ENCODE measurements at regions not wholly inside any gene's neighbourhood (a gene's known extent, or its start where the extent isn't known, plus 50 kb on each side); places are given as distances from the start of the nearest gene placed in this dataset.

- TF ChIP-seq ZNF549 (tag by site-specific recombination; IDR thresholded peaks at IDR 0.05) (no peak), CTCF (tag by site-specific recombination; IDR thresholded peaks at IDR 0.05) (no peak), SCRT1 (tag by site-specific recombination; IDR thresholded peaks at IDR 0.05; ENCODE audit: borderline replicate concordance) (no peak), SETDB1 (IDR thresholded peaks at IDR 0.05; ENCODE audit: insufficient read length, low read length) (no peak), ZNF610 (tag by site-specific recombination; IDR thresholded peaks at IDR 0.05; ENCODE audit: borderline replicate concordance) (no peak), KLF17 (tag by site-specific recombination; IDR thresholded peaks at IDR 0.05) (no peak), ZNF274 (IDR thresholded peaks at IDR 0.05; ENCODE audit: low read length) (no peak), ZNF274 (tag by site-specific recombination; IDR thresholded peaks at IDR 0.05; ENCODE audit: borderline replicate concordance) (no peak), GFI1B (tag by site-specific recombination; IDR thresholded peaks at IDR 0.05) (no peak), ZSCAN23 (tag by site-specific recombination; IDR thresholded peaks at IDR 0.05) (no peak), ZNF785 (tag by site-specific recombination; IDR thresholded peaks at IDR 0.05) (no peak), ZBTB26 (tag by site-specific recombination; optimal IDR thresholded peaks at IDR 0.05) (no peak)
These were observed 1387.5 kb upstream of the EYS start for GRCh38 chr6:67094431-67094946.

Data from HEK293 (cell line).